ENCODE measurements at regions not wholly inside any gene's neighbourhood (a gene's known extent, or its start where the extent isn't known, plus 50 kb on each side); places are given as distances from the start of the nearest gene placed in this dataset.

- Mint-ChIP-seq H3K36me3 (no peaks in the 10 kb centered on the region), H3K27me3 (no peaks in the 10 kb centered on the region), H3K4me1 (no peaks in the 10 kb centered on the region), H3K27ac (no peak overlapping the region), H3K4me3 (no peak overlapping the region), H3K9me3 (no peaks in the 10 kb centered on the region)
- DNase-seq: no peak
- CTCF ChIA-PET: no interaction called here
Measured at GRCh38 chr3:24857945-24858344, 363.3 kb upstream of the THRB start.

GRCh38 chr3:24863215-24863614 lies 368.6 kb upstream of the THRB start:
- Mint-ChIP-seq H3K4me3 (no peak overlapping the region), H3K27me3 (no peaks in the 10 kb centered on the region), H3K4me1 (no peaks in the 10 kb centered on the region), H3K36me3 (no peaks in the 10 kb centered on the region), H3K9me3 (peaks cover 10% of the 10 kb centered on the region), H3K27ac (no peak overlapping the region)
- no peak for DNase-seq
- CTCF ChIA-PET: no interaction called here

DNA sequence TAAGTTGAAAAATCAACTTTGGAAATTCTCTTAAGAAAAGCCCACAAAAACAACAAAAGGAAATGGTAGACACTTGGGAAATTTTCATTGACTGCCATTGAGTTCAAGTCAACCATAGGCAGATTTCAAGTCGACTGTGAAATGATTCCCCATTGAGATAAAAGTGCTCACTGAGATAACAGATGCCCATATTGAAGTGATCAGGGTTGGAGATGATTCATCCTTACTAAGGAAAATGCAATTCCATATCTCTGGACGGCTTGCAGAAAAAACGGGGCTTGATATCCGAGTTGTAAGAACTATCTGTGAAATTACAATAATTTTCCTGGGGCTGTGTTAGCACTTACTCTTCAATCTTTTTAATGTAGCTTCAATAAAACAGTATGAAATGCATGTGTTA lies 373.1 kb upstream of the THRB start:
- CTCF ChIA-PET: no interaction called here
- DNase-seq: no peak
- Mint-ChIP-seq H3K36me3 (no peaks in the 10 kb centered on the region), H3K9me3 (peaks cover 12% of the 10 kb centered on the region), H3K27me3 (no peaks in the 10 kb centered on the region), H3K27ac (no peak overlapping the region), H3K4me3 (no peak overlapping the region), H3K4me1 (no peaks in the 10 kb centered on the region)

- Mint-ChIP-seq H3K9me3 (peaks cover 1% of the 10 kb centered on the region), H3K36me3 (no peaks in the 10 kb centered on the region), H3K4me1 (no peaks in the 10 kb centered on the region), H3K4me3 (no peak overlapping the region), H3K27ac (no peak overlapping the region), H3K27me3 (no peaks in the 10 kb centered on the region)
- CTCF ChIA-PET: no interaction called here
- DNase-seq: no peak
Measured at GRCh38 chr3:24881239-24881638, 386.6 kb upstream of the THRB start.

DNA sequence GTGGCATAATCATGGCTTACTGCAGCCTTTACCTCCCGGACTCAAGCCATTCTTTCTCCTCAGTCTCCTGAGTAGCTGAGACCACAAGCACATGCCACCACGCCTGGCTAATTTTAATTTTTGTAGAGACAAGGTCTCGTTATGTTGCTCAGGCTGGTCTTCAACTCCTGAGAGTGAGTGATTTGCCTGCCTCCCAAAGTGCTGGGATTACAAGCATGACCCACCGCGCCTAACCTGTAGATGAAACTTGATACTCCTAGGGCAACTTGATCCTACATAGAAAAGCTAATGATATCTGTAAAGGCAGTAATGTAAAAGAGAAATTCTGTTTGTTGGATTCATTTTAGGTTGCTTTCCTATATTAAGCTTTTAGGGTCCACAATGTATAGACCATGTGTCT lies 391.9 kb upstream of the THRB start:
- CTCF ChIA-PET: interaction anchor here (0.6 kb wide), 1 partner anchor 1363 kb away, joined by 3 read pairs; no protein-coding TSS in a partner anchor
- no peak overlapping the region for H3K4me3 Mint-ChIP-seq
- H3K36me3 Mint-ChIP-seq: no peaks in the 10 kb centered on the region
- no peak overlapping the region for H3K27ac Mint-ChIP-seq
- no peak for DNase-seq
- H3K9me3 Mint-ChIP-seq: peaks cover 6% of the 10 kb centered on the region
- H3K4me1 Mint-ChIP-seq: no peaks in the 10 kb centered on the region
- no peaks in the 10 kb centered on the region for H3K27me3 Mint-ChIP-seq

DNA sequence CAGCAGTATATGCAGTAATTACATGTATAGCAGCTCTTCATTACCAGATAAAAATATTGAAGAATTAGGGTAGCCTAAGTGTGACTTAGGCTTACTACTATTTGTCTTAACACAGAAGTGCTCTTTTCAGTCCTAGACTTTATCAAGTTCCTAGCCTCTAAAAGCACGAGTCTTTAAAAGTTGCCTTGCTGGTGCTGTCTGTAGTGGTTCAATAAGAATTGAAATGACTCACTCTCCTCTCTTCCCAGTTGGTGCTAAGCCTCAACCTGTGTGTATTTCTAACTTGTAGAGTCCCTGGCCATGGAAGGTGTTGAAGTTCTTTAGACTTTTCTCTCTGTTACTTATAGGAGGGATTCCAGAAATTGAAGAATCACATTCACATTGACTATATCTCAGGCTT lies 395.4 kb upstream of the THRB start:
- DNase-seq: no peak
- Mint-ChIP-seq H3K27ac (no peak overlapping the region), H3K4me1 (no peaks in the 10 kb centered on the region), H3K4me3 (no peak overlapping the region), H3K9me3 (peaks cover 6% of the 10 kb centered on the region), H3K27me3 (no peaks in the 10 kb centered on the region), H3K36me3 (no peaks in the 10 kb centered on the region)
- CTCF ChIA-PET: no interaction called here

DNA sequence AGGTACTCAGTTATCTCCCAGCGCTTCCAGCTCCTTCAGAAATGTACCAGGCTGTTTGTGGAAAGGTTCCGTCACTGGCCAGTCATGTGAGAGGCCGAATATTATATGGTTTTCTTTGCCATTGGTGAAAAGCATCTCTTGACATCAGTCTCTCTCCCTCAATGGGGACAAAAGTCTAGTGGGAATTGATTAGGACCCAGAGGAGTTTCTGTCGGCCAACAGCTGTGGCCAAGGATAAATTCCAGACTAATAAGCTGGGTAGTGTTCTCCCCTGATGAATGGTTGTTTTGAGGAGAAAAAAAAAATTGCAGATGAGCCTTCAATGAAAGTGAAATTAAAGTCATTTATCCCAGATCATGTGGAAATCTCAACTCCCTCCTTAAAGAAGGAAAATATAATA lies 404.7 kb upstream of the THRB start:
- H3K9me3 Mint-ChIP-seq: peaks cover 8% of the 10 kb centered on the region

DNA sequence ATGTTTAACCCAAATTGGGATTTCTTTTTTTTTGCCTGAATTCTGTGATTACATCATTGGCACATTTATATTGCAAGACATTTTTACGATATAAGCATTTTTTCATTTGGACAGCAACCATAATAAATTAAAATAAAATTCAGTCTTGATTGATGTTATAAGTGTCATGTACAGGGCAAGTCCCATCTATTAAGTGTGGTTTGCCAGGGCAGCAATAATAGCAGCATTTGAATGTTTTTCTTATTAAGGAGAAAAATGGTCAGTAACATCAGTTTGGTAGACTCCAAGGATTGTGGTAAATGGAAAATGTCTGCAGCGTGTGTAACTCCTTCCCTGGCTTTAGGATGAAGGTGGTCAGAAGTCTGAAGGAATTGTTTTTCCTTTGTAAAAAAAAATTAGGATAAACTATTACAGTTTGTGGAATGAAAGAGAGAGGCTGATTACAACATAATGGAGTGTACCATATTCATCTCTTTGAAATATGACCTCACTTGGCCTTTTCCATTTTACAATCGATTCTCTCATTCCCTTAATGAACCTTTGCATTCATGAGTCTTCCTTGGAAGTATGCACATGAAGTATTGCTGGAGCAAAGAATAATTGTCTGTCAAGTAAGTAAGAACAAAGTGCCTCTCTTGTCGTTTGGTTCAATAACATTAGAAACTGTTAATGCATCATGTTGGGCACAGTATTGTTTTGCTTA lies 405.4 kb upstream of the THRB start:
- Mint-ChIP-seq H3K4me1 (no peaks in the 10 kb centered on the region), H3K27me3 (no peaks in the 10 kb centered on the region), H3K4me3 (no peak overlapping the region), H3K36me3 (no peaks in the 10 kb centered on the region), H3K9me3 (peaks cover 8% of the 10 kb centered on the region), H3K27ac (no peak overlapping the region)
- CTCF ChIA-PET: no interaction called here
- DNase-seq: no peak

More for the DNA sequence above, 404.7 kb upstream of the THRB start:
- Mint-ChIP-seq H3K27me3 (no peaks in the 10 kb centered on the region), H3K4me3 (no peak overlapping the region), H3K36me3 (no peaks in the 10 kb centered on the region), H3K4me1 (no peaks in the 10 kb centered on the region), H3K27ac (no peak overlapping the region)
- no peak for DNase-seq
- CTCF ChIA-PET: no interaction called here

DNA sequence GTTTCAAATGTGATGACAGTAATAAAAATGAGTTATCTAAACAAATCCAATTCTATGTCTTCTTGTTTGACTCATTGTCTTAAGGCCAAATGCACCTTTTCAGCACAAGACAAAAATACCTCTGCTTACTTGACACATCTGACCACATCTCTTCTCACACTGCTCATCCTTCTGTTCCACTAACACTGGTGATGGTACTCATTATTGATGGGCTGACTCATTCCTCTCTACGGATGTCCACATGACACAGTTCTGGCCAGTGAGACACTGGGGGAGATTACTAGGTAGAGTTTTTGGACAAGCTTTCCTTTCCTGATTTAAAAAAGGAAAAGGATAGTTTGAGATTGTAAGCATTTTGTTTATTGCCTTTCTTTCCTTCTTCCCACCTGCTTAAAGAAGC lies 410.6 kb upstream of the THRB start:
- Mint-ChIP-seq H3K36me3 (no peaks in the 10 kb centered on the region), H3K27me3 (no peaks in the 10 kb centered on the region), H3K4me1 (no peaks in the 10 kb centered on the region), H3K9me3 (peaks cover 6% of the 10 kb centered on the region), H3K4me3 (no peak overlapping the region), H3K27ac (no peak overlapping the region)
- CTCF ChIA-PET: no interaction called here
- no peak for DNase-seq

DNA sequence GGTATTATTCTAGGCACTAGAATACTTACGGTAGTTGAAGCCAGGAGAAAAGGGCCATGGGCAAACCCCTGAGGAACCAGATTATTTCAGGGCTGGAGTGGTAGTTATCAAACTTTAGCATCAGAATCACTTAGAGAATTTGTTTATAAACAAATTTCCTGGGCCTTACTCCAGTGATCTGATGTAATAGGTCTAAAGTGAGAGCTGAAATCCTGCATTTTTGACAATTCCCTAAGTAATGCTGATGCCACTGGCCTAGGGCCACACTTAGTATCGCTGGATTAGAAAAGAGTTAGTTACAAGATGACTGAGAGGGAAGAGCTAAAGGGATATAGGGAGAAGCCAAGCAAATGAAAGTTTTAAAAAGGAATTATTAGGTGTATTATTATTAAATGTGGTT lies 412.5 kb upstream of the THRB start:
- DNase-seq: no peak
- no peak overlapping the region for H3K27ac Mint-ChIP-seq
- H3K4me1 Mint-ChIP-seq: no peaks in the 10 kb centered on the region
- H3K36me3 Mint-ChIP-seq: no peaks in the 10 kb centered on the region
- H3K9me3 Mint-ChIP-seq: peaks cover 6% of the 10 kb centered on the region
- H3K27me3 Mint-ChIP-seq: no peaks in the 10 kb centered on the region
- no peak overlapping the region for H3K4me3 Mint-ChIP-seq
- CTCF ChIA-PET: no interaction called here

GRCh38 chr3:24911076-24911475 lies 416.4 kb upstream of the THRB start:
- H3K4me3 Mint-ChIP-seq: no peak overlapping the region
- no peaks in the 10 kb centered on the region for H3K4me1 Mint-ChIP-seq
- H3K9me3 Mint-ChIP-seq: peaks cover 6% of the 10 kb centered on the region
- DNase-seq: no peak
- H3K27me3 Mint-ChIP-seq: no peaks in the 10 kb centered on the region
- CTCF ChIA-PET: no interaction called here
- H3K36me3 Mint-ChIP-seq: no peaks in the 10 kb centered on the region
- no peak overlapping the region for H3K27ac Mint-ChIP-seq

DNA sequence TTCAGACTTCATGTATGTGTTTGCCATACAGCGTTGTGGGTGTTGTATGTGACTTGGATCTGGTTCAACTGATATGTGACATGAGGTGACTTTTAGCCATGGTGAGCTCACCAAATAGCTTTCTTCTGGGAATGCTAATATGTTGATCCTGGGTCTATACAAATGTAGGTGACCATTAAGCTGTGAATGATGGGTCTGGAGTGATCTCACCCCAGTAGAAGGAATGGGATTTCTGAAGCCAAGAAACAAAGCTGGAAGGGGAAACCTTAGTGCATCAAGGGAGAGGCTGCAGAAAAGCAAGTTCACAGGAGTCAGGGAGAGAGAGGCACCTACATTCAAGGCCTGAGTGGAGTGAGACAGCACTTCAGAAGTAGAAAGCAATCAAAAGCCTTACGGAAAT lies 421.0 kb upstream of the THRB start:
- Mint-ChIP-seq H3K4me3 (no peak overlapping the region), H3K27me3 (no peaks in the 10 kb centered on the region), H3K9me3 (peaks cover 8% of the 10 kb centered on the region), H3K4me1 (no peaks in the 10 kb centered on the region), H3K27ac (no peak overlapping the region), H3K36me3 (no peaks in the 10 kb centered on the region)
- CTCF ChIA-PET: no interaction called here
- DNase-seq: no peak

GRCh38 chr3:24917908-24918307 lies 423.3 kb upstream of the THRB start:
- H3K27ac Mint-ChIP-seq: no peak overlapping the region
- H3K36me3 Mint-ChIP-seq: no peaks in the 10 kb centered on the region
- H3K4me3 Mint-ChIP-seq: no peak overlapping the region
- no peaks in the 10 kb centered on the region for H3K27me3 Mint-ChIP-seq
- H3K4me1 Mint-ChIP-seq: no peaks in the 10 kb centered on the region
- peaks cover 13% of the 10 kb centered on the region for H3K9me3 Mint-ChIP-seq
- CTCF ChIA-PET: no interaction called here
- no peak for DNase-seq

GRCh38 chr3:24923570-24923969 lies 428.9 kb upstream of the THRB start:
- Mint-ChIP-seq H3K36me3 (no peaks in the 10 kb centered on the region), H3K27me3 (no peaks in the 10 kb centered on the region), H3K27ac (no peak overlapping the region), H3K9me3 (peaks cover 8% of the 10 kb centered on the region), H3K4me3 (no peak overlapping the region), H3K4me1 (no peaks in the 10 kb centered on the region)
- no peak for DNase-seq
- CTCF ChIA-PET: no interaction called here

DNA sequence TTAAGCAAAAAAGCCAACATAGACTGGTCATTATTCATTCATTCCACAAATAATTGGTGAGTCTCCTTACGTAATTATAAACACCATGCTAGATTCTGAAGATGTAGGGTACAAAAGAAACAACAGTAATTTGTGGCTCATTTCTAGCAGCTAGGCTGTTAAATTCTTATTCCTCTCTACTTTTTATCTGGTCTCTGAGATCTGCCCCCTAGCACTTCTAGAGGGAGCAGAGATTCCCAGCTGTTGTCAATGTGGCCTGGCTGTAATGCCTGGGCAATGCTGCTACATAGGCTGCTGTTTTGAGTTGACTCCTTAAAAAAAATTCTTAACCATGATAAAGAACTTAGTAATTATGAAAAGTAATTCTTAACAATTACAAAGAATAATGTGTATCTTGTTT lies 434.9 kb upstream of the THRB start:
- peaks cover 1% of the 10 kb centered on the region for H3K9me3 Mint-ChIP-seq
- H3K4me3 Mint-ChIP-seq: no peak overlapping the region
- no peak overlapping the region for H3K27ac Mint-ChIP-seq
- CTCF ChIA-PET: no interaction called here
- no peaks in the 10 kb centered on the region for H3K4me1 Mint-ChIP-seq
- no peak for DNase-seq
- no peaks in the 10 kb centered on the region for H3K27me3 Mint-ChIP-seq
- no peaks in the 10 kb centered on the region for H3K36me3 Mint-ChIP-seq

GRCh38 chr3:24933401-24933800 lies 438.8 kb upstream of the THRB start:
- no peak for DNase-seq
- no peaks in the 10 kb centered on the region for H3K4me1 Mint-ChIP-seq
- no peak overlapping the region for H3K27ac Mint-ChIP-seq
- no peaks in the 10 kb centered on the region for H3K27me3 Mint-ChIP-seq
- CTCF ChIA-PET: no interaction called here
- no peaks in the 10 kb centered on the region for H3K9me3 Mint-ChIP-seq
- no peaks in the 10 kb centered on the region for H3K36me3 Mint-ChIP-seq
- H3K4me3 Mint-ChIP-seq: no peak overlapping the region
